ENCODE measurements at regions not wholly inside any gene's neighbourhood (a gene's known extent, or its start where the extent isn't known, plus 50 kb on each side); places are given as distances from the start of the nearest gene placed in this dataset.
"Not testable (repeated sequence)": the region's sequence is repeated elsewhere in the genome, so short reads cannot be mapped to it uniquely, and the experiment has no call there.

GRCh38 chr15:87740655-87741344 is 515.7 kb downstream of the NTRK3 start:
- no peak for TF ChIP-seq CTCF (IDR thresholded peaks at IDR 0.05)
- H3K4me1 Mint-ChIP-seq (ENCODE audit: low read depth), result peaks cover 12% of the 10 kb centered on the region
- Histone ChIP-seq H3K4me1 (ENCODE audit: insufficient read depth, low read length) (peaks cover 8% of the 10 kb centered on the region), H3K9me3 (ENCODE audit: control insufficient read depth in 1 of 2, insufficient read depth in 1 of 2, low read length in 2 of 2) (no peaks in the 10 kb centered on the region), H3K27me3 (ENCODE audit: control insufficient read depth in 1 of 2, insufficient read depth in 2 of 2, low read length in 2 of 2) (no peaks in the 10 kb centered on the region), H3K36me3 (ENCODE audit: insufficient read depth, low read length) (no peaks in the 10 kb centered on the region), H3K4me3 (ENCODE audit: low read length) (no peak overlapping the region), H3K27ac (ENCODE audit: low read depth in 1 of 2, low read length in 2 of 2) (no peak overlapping the region)
- no peak overlapping the region for H3K27ac Mint-ChIP-seq
- CTCF ChIA-PET, result no interaction called here
- no peak overlapping the region for H3K4me3 Mint-ChIP-seq
- POLR2A ChIA-PET, result no interaction called here
- no peaks in the 10 kb centered on the region for H3K27me3 Mint-ChIP-seq
- intact Hi-C loops (cut with DNase I, micrococcal nuclease), result no loop called here
- DNase-seq (no peak), ATAC-seq (ENCODE audit: poor library complexity) (no peak)
- H3K9me3 Mint-ChIP-seq, result no peaks in the 10 kb centered on the region
- no peaks in the 10 kb centered on the region for H3K36me3 Mint-ChIP-seq (ENCODE audit: low read depth)

GRCh38 chr15:87739866-87740265 is 516.7 kb downstream of the NTRK3 start:
- Mint-ChIP-seq H3K4me3 (no peak overlapping the region), H3K27me3 (no peaks in the 10 kb centered on the region), H3K36me3 (ENCODE audit: low read depth) (no peaks in the 10 kb centered on the region), H3K27ac (no peak overlapping the region), H3K9me3 (no peaks in the 10 kb centered on the region), H3K4me1 (ENCODE audit: low read depth) (peaks cover 12% of the 10 kb centered on the region)
- Histone ChIP-seq H3K4me1 (ENCODE audit: insufficient read depth, low read length) (peaks cover 8% of the 10 kb centered on the region), H3K9me3 (ENCODE audit: control insufficient read depth in 1 of 2, insufficient read depth in 1 of 2, low read length in 2 of 2) (peaks cover 0 to 4% of the 10 kb centered on the region in 2 experiments), H3K4me3 (ENCODE audit: low read length) (no peak overlapping the region), H3K27me3 (ENCODE audit: control insufficient read depth in 1 of 2, insufficient read depth in 2 of 2, low read length in 2 of 2) (peaks cover 0 to 1% of the 10 kb centered on the region in 2 experiments), H3K27ac (ENCODE audit: low read depth in 1 of 2, low read length in 2 of 2) (no peak overlapping the region), H3K36me3 (ENCODE audit: insufficient read depth, low read length) (no peaks in the 10 kb centered on the region)
- ChIA-PET POLR2A (no interaction called here), CTCF (no interaction called here)
- ATAC-seq (ENCODE audit: poor library complexity), result no peak
- intact Hi-C loops (cut with DNase I, micrococcal nuclease), result no loop called here
- no peak for TF ChIP-seq CTCF (IDR thresholded peaks at IDR 0.05)
- DNase-seq, result no peak

GRCh38 chr15:87739081-87739480 is 517.5 kb downstream of the NTRK3 start:
- POLR2A ChIA-PET, result no interaction called here
- Histone ChIP-seq H3K4me3 (ENCODE audit: low read length) (no peak overlapping the region), H3K27me3 (ENCODE audit: control insufficient read depth in 1 of 2, insufficient read depth in 2 of 2, low read length in 2 of 2) (peaks cover 0 to 2% of the 10 kb centered on the region in 2 experiments), H3K27ac (ENCODE audit: low read depth in 1 of 2, low read length in 2 of 2) (no peak overlapping the region), H3K4me1 (ENCODE audit: insufficient read depth, low read length) (peaks cover 8% of the 10 kb centered on the region), H3K9me3 (ENCODE audit: control insufficient read depth in 1 of 2, insufficient read depth in 1 of 2, low read length in 2 of 2) (peaks cover 0 to 4% of the 10 kb centered on the region in 2 experiments), H3K36me3 (ENCODE audit: insufficient read depth, low read length) (no peaks in the 10 kb centered on the region)
- Mint-ChIP-seq H3K4me3 (no peak overlapping the region), H3K27ac (no peak overlapping the region), H3K9me3 (no peaks in the 10 kb centered on the region), H3K27me3 (no peaks in the 10 kb centered on the region), H3K36me3 (ENCODE audit: low read depth) (no peaks in the 10 kb centered on the region), H3K4me1 (ENCODE audit: low read depth) (peaks cover 12% of the 10 kb centered on the region)
- DNase-seq (no peak), ATAC-seq (ENCODE audit: poor library complexity) (no peak)
- CTCF ChIA-PET, result no interaction called here
- no peak for TF ChIP-seq CTCF (IDR thresholded peaks at IDR 0.05)
- intact Hi-C loops (cut with DNase I, micrococcal nuclease), result no loop called here

- H3K4me3 Mint-ChIP-seq, result not testable (repeated sequence)
Observed at GRCh38 chr15:87737460-87737859, 519.1 kb downstream of the NTRK3 start.

More at GRCh38 chr15:87737460-87737859, 519.1 kb downstream of the NTRK3 start:
- H3K36me3 ChIP-seq (ENCODE audit: insufficient read depth, low read length); H3K4me1 ChIP-seq (ENCODE audit: insufficient read depth, low read length); DNase-seq; H3K27me3 Mint-ChIP-seq; H3K27ac Mint-ChIP-seq; H3K27ac ChIP-seq (ENCODE audit: low read depth in 1 of 2, low read length in 2 of 2); H3K4me3 ChIP-seq (ENCODE audit: low read length); ATAC-seq (ENCODE audit: poor library complexity); CTCF ChIA-PET; H3K36me3 Mint-ChIP-seq (ENCODE audit: low read depth); H3K27me3 ChIP-seq (ENCODE audit: control insufficient read depth in 1 of 2, insufficient read depth in 2 of 2, low read length in 2 of 2); POLR2A ChIA-PET; H3K9me3 ChIP-seq (ENCODE audit: control insufficient read depth in 1 of 2, insufficient read depth in 1 of 2, low read length in 2 of 2); intact Hi-C loops (cut with DNase I, micrococcal nuclease); H3K9me3 Mint-ChIP-seq: not testable (repeated sequence)
- peaks cover 12% of the 10 kb centered on the region for H3K4me1 Mint-ChIP-seq (ENCODE audit: low read depth)

Data from CD4-positive, alpha-beta T cell (primary cell).